ENCODE measurements at regions not wholly inside any gene's neighbourhood (a gene's known extent, or its start where the extent isn't known, plus 50 kb on each side); places are given as distances from the start of the nearest gene placed in this dataset.

DNA sequence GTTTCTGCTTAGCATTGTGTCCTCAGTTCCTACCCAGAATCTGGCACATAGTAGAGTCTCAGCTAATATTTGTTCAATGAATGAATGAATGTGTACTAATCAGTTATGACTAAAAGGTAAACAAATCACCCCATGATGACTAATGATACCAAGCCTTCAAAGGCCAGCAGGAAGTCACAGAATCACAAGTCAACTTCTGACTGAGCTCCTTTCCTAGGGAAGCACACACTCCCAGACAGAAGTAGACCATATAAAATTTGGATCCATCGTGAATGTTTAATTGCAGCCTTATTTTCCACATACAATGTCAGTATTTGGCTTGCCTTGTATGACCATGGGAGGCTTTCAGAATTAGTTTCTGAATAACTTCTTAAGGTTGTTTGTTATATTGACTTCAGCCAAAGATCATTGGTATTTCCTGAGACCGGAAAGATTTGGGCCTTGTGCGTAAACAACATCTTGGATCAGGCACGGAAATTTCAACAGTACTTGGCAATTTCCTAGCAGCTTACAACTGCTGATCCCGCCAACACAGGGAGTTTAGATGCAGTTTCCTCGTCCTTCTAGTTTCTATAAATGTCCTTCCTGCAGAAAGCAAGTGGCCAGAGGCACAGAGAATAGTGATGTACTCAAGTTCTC, 185.9 kb upstream of the ATP1B1 start:
- DNase-seq: no peak

DNA sequence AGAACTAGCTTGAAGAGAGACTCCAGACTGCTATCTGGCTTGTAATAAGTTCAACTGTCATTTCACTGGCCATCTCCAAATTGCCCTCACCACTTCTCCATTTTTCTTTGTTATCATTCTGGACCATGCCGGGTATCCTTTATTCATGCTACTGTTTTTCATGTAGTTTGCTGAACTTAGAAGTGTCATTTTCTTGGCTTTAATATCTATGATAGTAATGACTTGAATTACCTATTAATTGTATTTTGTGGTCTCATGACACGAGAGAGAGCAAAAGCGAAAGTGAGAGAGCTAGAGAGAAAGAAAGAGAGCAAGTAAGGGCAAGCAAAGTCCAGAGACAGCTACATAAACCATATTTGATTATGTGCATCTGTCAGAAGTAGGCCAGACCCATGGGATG, 184.9 kb upstream of the ATP1B1 start:
- DNase-seq: no peak

DNA sequence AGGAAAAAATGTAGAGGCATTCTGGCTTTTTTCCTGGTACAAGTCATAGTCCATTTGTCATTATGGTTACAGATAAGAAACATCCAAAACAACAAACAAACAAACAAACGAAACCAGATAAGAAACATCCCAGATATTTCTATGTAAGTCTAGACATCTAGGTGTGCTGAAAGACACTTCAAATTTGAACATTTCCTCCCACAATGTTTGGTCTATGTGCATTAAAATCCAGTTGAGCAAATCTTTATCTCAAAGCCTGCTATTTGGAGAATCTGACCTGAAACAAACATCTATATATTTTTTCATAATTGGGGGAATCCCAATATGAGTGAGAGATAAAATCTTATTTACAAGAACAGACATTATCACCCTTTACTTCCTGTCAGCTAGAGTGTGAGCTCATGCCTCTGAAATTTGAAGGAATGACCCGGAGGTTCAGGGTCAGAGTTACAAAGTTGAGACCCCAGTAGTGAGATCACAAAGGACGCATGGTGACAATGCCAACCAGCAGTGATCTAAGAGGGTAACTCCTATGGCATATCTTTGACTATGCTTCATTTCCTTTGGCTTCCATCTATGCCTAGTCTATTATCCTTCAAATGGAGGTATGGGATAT, 182.9 kb upstream of the ATP1B1 start:
- no peak for DNase-seq

DNA sequence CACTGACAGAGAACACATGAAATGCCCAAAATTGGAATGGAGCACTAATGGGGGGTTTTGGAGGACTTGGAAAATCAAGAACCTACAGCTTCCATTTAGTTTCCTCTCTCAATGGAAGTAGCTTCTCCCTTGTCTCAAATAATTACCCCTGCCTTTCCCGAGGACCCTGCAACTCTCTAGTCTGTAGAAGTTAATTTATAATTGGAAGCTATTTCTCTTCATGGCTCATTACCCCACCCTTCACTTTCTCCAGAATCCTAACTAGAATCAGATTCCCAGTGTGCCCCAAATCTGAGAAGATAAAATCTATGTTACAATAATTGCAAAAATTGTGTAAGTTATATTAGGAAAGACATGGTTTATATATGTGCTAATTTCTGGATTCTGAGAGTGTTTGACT, 181.5 kb upstream of the ATP1B1 start:
- DNase-seq: no peak

DNA sequence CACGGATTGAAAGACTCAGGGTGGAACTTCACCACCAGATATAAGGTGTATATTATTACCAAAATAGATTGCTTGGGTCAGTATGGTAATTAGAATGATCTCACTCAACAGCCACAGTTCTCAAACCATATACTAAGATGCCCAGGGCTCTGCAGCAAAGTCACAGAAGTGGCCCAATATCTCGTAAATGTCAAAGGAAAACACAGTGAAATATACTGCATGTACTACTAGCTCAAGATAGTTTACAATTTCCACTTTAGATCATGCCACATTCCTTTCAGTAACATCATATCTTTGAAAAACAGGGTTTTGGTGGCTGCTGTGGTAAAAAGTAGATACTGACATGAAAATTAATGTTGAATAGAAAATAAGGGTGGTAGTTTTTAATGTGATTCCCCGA, 180.3 kb upstream of the ATP1B1 start:
- DNase-seq: no peak

DNA sequence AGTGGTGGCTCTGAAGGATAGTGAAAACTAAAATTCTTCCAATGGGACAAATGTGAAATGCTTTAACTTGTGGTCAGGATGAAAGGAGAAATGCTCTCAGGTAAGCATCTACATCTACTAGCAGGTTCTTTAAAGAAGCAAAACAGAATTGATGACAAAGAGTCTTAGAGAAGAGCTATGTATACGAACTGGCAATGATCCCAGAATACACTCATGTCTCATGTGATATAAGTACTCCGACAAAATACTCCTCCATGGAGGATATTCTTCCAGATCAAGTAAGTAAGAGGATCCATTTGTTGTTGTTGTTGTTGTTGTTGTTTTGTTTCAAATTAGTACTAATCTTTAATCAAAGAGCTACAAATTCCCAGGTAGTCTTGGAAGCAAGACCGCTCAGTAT, 174.0 kb upstream of the ATP1B1 start:
- DNase-seq: no peak

DNA sequence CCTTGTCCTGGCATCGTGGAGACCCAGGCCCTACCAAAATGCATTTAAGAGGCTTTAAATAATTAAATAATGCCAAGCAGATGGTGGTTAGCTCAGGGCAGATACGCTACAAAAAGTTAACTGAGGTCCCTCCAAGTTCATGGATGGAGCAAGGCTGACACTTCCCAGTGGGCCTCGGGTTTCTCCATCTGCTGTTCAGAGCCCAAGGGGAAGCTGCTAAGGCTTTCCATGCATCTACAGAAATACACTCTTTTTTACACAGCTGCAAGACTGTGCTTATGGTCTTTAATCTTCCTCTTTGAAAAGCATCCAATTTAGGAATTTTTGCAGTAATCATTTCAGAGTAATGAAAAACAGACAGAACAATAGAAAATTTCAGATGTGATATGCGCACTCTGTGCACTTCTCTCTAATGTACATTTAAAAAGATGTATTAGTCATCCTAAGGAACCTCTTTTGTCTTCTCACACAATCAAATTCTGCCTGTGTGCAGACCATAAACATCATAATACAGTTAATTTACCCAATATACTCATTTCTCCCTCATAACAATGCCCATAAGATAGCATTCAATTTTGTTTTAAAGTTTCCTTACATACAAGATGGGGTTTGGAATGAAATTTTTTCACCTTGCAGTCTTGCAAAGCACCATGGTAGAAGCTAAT, 173.2 kb upstream of the ATP1B1 start:
- no peak for DNase-seq

DNA sequence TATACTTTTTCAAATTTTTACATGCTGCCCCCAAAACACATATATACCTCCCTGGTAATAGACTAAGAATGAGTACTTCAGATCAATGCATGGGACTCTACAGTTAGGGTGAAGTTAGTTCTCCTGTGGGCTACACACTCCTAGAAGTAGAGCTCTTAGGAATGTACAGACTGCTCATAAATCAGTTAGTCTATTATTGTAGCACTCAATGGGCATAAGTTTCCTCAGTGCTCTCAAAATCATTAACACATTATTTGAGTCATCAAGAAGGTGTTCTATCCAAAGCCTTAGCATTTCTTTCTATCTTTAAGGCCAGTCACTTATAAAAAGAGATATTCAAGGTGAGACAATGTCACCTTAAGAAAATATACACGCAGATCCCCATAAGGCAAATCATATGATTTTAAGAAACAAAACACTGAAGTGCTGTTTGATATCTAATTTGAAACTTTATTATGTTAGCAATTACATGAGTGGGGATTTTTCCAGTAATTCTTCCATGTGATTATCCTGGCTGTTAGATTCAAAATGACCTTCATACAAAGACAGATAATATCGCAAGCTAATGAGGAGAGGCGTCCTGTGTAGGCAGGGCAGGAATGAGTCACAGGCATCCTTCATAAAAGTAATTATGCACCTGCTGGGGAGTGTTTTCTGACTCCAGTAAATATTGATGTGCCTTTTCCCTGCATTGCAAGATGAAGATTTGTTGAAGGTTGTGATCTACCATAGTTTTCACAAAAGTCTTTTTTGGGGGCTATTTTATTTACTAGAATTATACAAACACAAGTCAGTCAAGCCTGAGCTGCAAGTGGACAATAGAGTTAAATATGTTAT, 167.2 kb upstream of the ATP1B1 start:
- DNase-seq: no peak

DNA sequence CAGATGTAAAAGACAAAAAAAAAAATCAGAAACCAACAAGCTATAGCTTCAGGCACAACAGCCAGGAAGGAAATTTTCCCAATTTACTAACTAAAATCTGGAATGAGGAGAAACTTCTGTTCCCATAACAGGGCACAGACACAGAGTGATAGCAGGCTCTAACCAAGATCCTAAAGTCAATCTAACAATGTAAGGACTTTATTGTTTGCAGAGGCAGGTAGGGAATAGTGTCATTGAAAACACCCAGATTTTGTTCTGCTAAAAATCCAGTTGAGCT, 166.6 kb upstream of the ATP1B1 start:
- DNase-seq: no peak

DNA sequence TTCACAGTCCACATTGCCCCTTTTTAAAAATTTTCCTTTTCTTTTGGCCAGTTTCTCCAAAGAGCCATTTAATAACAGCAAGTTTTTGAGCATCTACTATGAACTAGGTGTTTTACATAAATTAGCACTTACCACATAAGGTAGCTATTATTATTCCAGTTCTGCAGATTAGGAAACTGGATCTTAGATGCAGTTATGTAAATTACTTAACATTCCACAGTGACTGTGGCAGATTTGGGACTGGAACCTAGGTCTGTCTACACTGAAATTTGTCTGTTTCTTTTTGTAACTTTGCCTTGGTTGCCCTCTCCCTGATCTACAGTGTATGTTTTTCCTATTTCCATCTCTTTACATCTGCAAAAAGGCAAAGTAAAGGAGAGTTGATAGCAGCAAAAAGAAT, 164.8 kb upstream of the ATP1B1 start:
- no peak for DNase-seq

DNA sequence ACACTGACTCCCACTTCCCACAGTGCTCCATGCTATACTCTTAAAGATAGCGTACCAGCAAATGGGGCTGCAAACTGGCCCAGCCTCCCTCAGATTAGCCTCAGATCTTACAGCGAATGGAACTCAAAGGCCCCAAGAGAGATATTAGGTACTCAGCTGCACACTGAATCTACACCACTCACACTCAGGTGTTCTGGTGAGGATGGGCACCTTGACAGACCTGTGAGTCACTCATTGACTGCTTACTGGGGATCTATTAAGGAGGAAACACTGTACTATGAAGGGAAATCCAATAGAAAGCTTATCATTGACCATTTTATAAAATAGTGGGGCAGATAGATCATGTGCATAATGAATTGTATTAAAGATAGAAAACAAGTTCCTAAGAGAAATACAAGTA, 164.3 kb upstream of the ATP1B1 start:
- no peak for DNase-seq

DNA sequence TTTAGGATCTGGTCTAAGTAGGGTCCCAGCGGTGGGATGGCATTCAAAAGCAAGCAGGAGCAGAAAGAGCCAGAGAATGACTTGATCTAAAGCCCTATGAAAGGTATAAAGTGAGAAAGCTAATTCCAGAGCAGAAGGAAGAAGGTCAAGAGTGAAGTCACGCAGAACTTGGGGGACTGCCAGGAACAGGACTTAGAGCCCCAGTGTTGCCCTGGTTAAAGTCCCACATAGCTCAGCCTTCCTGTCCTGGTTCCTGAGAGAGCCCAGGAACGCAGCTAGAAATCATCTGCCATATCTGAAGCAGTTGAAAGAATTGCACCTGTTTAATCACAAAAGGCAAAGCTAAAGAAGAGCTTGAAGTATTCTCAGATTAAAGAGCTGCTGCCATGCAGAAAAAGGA, 160.6 kb upstream of the ATP1B1 start:
- no peak for DNase-seq

DNA sequence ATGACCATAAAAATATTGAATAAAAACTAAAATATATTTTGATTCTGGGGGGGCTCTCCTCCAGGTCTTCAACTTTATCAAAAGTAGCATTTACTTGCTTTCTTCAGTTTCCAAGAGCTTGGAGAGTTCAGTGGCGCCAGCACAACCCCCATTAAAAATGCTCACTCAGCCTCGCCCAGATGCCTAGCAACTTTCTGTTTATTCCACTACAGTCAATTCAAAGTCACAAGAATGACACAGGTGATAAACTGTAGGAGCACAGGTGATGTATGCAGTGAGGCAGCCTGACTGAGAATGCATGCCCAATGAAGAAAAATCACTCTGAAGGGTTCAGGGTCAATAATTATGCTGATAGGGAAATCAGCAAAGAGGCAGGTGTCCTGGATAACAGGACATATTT, 159.4 kb upstream of the ATP1B1 start:
- no peak for DNase-seq

DNA sequence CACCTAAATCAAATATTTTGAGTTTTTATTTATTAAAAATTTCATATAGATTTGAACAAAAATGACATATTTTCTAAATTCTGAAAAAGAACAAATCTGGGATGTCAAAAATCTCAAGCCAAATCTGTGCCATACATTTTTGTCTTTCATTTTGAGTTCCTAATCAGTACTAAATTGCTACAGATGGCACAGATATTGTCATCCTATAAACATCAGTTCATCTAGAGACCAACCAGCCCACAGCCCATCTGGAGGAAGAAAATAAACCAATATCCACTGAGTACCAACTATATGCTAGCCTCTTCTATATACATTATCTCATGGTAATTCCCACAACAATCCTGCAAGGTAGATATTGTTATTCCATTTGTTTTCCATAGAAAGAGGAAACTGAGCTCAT, 156.8 kb upstream of the ATP1B1 start:
- DNase-seq: no peak

DNA sequence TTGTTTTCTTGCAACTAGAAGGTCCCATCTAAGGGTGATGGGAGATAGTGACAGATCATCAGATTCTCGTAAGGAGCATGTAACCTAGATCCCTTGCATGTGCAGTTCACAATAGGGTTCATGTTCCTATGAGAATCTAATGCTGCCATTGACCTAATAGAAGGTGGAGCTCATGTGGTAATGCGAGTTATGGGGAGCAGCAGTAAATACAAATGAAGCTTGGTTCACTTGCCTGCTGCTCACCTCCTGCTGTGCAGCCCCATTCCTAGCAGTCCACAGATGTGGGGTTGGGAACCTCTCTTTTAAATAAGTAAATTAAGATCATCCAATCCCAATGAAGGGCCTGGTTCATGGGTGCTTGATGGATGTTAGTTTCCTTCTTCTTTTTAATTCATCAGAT, 148.7 kb upstream of the ATP1B1 start:
- no peak for DNase-seq

DNA sequence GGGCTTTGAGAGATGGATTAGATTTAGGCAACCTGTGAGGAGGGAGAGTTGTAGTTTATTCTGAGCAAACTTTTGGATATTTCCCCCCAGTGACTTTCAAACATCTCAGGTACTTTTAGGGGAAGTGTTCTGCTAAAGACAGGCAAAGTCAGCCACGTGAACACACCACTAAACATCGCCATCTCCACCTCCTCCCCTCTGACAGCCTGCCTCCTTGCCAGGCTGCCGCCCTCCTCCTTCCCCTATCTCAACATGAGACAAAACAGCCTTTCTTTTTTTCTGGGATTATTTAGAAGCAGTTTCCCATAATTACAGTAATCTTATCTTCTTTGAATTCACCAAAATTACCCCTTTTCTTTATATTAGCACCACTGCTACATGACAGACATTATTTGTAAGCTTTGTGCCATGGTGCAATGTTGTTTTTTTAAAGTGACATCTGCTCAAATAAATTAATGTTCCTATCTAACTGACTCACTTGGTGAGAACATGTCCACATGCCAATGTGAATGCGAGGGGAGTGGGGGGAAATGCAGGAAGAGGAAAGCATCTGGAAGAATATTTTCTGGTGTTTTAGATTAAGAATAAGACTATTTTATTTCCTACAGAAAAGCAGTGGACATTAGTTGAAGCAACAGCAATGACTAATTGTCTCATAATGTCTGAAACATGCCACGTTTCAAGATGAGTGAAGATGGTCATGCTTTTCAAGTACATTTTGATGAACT, 147.8 kb upstream of the ATP1B1 start:
- no peak for DNase-seq

DNA sequence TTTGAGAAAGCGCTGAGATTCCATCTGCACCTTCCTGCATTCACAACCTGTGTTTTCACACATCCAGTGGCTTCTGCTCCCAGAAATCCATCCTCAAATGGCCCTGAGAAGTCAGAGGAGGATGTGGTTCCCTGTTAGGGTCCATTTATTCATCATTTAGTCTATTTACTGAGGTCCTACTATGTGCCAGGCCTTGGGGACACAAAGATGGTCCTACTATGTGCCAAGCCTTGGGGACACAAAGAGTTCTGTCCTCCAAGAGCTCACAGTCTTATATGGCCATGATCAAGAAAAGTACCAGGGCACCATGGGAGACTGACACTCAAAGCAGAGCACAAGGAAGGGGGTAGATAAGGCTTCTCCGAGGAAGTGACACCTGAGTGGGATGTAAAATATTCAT, 147.1 kb upstream of the ATP1B1 start:
- DNase-seq: no peak

DNA sequence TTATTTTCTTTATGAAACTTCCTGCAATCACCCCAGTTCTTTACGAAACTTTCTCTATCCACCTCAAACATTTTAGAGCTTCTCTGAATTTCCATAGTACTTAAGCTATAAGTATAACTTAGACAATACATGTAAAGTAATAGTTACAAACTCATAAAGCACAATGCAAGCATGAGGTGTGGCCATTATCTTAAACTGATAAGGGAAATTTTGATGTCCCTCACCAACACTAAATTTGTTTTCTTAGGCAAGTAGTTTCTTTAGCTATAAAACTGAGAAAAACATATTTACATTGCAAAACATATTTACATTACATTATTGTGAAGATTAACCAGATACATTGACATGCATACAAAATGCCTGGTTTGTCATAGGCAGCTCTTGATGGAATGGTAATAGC, 146.4 kb upstream of the ATP1B1 start:
- no peak for DNase-seq

DNA sequence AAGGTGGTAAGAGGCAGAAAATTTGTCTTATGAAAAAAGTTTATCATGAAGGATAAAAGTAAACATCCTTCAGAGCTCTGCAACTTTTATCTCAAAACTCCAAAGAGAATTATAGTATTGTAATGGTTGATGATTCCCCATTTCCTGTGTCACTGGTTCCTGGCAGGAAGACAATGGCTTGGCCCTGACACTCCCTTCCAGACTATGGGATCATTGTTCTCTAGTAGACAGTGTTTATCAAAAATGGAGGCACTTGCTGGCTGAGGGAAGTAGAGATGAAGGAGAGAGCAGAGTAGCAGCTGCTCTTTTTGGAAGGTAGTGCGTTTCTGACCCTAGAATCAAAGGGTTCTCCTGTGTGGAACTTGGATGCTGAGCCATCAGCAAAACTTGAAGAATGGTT, 145.9 kb upstream of the ATP1B1 start:
- no peak for DNase-seq

DNA sequence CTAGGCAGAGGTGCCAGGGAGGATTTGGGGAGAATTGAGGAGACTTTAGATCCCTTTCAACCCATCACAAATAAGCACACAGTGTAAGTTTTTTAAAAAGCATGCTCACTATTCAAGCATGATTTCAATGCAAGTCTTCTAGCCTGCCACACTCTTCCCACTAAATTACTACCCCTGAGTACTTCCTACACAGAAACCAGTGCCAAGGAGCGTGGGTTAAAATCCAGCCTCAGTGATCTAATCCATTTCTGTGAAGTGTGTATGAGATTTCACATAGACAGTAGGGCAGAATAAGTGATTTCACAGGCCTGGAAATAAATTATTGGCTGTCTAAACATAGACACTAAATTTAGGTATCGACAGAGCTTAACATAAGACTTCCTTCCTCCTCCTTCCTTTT, 142.9 kb upstream of the ATP1B1 start:
- no peak for DNase-seq

DNA sequence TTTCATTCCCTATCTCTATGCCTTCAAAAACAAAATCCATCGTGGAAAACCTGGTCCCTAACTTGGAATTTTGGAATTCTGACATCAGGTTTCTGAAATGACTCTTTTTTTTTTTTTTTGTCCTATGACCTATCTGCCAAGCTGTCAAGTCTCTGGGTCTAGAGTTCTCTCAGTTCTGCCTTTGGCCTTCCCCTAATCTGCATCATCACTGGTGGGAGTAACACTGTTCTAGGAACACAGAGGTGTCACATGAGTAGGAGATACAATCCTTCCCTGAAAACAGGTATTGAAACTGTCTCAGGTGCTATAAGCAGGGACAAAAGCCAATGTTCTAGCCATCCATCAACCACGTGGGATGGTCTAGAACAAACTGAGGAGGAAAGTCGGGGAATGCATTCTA, 142.0 kb upstream of the ATP1B1 start:
- no peak for DNase-seq

DNA sequence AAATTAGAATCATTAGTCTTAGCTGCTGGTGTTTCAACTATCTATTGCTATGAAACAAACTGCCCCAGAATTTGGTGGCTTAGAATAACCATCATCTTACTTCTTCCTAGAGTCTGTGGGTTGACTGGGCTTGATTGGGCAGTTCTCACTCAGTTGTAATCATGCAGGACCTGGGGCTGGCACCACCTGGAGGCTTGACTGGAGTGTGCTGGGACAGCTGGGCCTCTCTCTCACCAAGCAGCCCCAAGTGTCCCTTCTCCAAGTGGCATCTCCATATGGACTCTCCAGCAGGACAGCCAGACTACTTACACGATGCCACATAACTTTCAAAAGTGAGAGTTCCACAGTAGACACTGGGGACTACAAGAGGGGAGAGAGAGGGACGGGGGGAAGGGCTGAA, 140.3 kb upstream of the ATP1B1 start:
- DNase-seq: no peak

DNA sequence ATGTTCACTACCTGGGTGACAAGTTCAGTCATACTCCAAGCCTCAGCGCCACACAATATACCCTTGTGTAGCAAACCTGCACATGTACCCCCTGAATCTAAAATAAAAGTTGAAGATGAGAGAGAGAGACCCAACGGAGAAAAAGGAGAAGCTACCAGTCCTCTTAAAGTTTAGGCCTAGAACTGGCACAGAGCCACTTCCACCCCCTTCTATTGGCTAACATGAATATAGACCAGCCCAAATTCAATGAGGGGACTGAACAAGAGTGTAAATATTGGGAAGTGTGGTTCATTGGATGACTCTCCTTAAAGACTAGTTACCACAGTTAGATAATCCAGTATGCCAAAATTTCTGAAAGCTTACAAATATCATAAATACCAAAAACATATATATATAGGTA, 139.9 kb upstream of the ATP1B1 start:
- no peak for DNase-seq
